ENCODE measurements at regions not wholly inside any gene's neighbourhood (a gene's known extent, or its start where the extent isn't known, plus 50 kb on each side); places are given as distances from the start of the nearest gene placed in this dataset.

GRCh38 chr10:89092439-89092838 is 101.8 kb downstream of the FAS start:
- TF ChIP-seq POLR2A (IDR thresholded peaks at IDR 0.05; ENCODE audit: low read depth, low read length) = no peak
- no peak for TF ChIP-seq POLR2AphosphoS5 (IDR thresholded peaks at IDR 0.05; ENCODE audit: low read depth, low read length)
